ENCODE measurements at regions not wholly inside any gene's neighbourhood (a gene's known extent, or its start where the extent isn't known, plus 50 kb on each side); places are given as distances from the start of the nearest gene placed in this dataset.

DNA sequence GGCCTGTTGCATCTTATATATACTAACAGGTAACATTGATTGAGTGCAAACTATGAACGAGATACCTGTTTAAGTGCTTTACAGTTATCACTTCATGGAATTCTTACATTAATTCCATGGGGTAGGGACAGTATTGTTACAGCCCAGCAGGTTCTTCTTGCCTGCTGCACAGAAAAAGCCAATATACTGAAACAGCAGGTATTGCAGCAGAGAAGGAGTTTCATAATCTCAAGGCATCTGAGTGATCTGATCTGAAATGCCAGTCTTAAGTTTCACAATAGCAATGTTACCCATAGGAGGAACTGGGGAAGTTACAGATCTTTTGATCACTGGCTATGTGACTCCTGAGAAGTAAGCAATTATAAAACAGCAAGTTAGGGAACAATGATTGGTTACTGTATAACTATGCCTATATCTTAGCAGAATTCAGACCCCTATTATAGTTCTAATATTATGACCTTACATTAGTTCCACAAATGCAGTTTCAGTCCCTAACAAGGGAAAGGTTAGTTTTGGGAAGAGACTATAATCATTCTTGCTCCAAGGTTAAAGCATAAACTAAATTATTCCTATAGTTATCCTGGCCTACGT, 126.5 kb upstream of the BNC2 start:
- TF ChIP-seq, protein P1, sequence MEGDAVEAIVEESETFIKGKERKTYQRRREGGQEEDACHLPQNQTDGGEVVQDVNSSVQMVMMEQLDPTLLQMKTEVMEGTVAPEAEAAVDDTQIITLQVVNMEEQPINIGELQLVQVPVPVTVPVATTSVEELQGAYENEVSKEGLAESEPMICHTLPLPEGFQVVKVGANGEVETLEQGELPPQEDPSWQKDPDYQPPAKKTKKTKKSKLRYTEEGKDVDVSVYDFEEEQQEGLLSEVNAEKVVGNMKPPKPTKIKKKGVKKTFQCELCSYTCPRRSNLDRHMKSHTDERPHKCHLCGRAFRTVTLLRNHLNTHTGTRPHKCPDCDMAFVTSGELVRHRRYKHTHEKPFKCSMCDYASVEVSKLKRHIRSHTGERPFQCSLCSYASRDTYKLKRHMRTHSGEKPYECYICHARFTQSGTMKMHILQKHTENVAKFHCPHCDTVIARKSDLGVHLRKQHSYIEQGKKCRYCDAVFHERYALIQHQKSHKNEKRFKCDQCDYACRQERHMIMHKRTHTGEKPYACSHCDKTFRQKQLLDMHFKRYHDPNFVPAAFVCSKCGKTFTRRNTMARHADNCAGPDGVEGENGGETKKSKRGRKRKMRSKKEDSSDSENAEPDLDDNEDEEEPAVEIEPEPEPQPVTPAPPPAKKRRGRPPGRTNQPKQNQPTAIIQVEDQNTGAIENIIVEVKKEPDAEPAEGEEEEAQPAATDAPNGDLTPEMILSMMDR (IDR thresholded peaks at IDR 0.05; ENCODE audit: low read depth, low read length): no peak
- no peak for TF ChIP-seq POLR2A (IDR thresholded peaks at IDR 0.05; ENCODE audit: extremely low read depth, insufficient read length)
- no peak for TF ChIP-seq MAX (IDR thresholded peaks at IDR 0.05; ENCODE audit: low read depth, low read length)
- TF ChIP-seq MYC (IDR thresholded peaks at IDR 0.05; ENCODE audit: low read depth, low read length): no peak
